Fibroblast of lung (primary cell): ENCODE measurements at regions not wholly inside any gene's neighbourhood (a gene's known extent, or its start where the extent isn't known, plus 50 kb on each side); places are given as distances from the start of the nearest gene placed in this dataset.

Experiments used
- DNase-seq, 2 donors: peaks; one replicate each; pipeline versions ENCODE4 v3.0.0 to v3.0.0-alpha.2; 2010; ENCODE audit warnings: low read depth in 2 of 2
- H2AFZ ChIP-seq: 2 replicates; pipeline ENCODE4 v1.5.1; 2012; ENCODE audit warnings: low read length, control low read depth, inconsistent platforms
- H3K27ac ChIP-seq: 2 replicates; pipeline ENCODE4 v1.5.1; 2011; ENCODE audit warnings: low read length, control low read depth; ENCODE audit not compliant: insufficient read depth
- H3K27me3 ChIP-seq: 2 replicates; pipeline ENCODE4 v1.5.1; 2011; ENCODE audit warnings: mild to moderate bottlenecking, low read length; ENCODE audit not compliant: control insufficient read depth, insufficient read depth
- H3K36me3 ChIP-seq: 2 replicates; pipeline ENCODE4 v1.5.1; 2011; ENCODE audit warnings: low read length; ENCODE audit not compliant: control insufficient read depth, insufficient read depth
- H3K4me1 ChIP-seq: 2 replicates; pipeline ENCODE4 v1.5.1; 2011; ENCODE audit warnings: low read length; ENCODE audit not compliant: control insufficient read depth, insufficient read depth; ENCODE audit errors: extremely low read depth
- H3K4me2 ChIP-seq: 2 replicates; pipeline ENCODE4 v1.5.1; 2011; ENCODE audit warnings: low read length, control low read depth; ENCODE audit not compliant: insufficient read depth; ENCODE audit errors: extremely low read depth
- H3K4me3 ChIP-seq, 4 experiments: fragments of 200-600 bp in 1 of 4; sonication (generic) in 1 of 4; replicated peaks in 1 of 4; 2 replicates each; pipeline ENCODE4 v1.5.1; 2011 to 2016; ENCODE audit warnings: low read length in 4 of 4, low read depth in 3 of 4, mild to moderate bottlenecking in 3 of 4, control low read depth in 2 of 4, inconsistent platforms in 1 of 4, mixed read lengths in 1 of 4; ENCODE audit not compliant: insufficient read depth in 1 of 4; ENCODE audit errors: control extremely low read depth in 1 of 4
- H3K79me2 ChIP-seq: 2 replicates; pipeline ENCODE4 v1.5.1; 2012; ENCODE audit warnings: mild to moderate bottlenecking, low read length, inconsistent platforms; ENCODE audit not compliant: control insufficient read depth, insufficient read depth
- H3K9ac ChIP-seq: 2 replicates; pipeline ENCODE4 v1.5.1; 2011; ENCODE audit warnings: mild to moderate bottlenecking, low read length, control low read depth; ENCODE audit not compliant: insufficient read depth
- H3K9me3 ChIP-seq: 2 replicates; pipeline ENCODE4 v1.5.1; 2012; ENCODE audit warnings: low read depth, low read length; ENCODE audit not compliant: control insufficient read depth, insufficient read depth
- H4K20me1 ChIP-seq: 2 replicates; pipeline ENCODE4 v1.5.1; 2011; ENCODE audit warnings: low read length; ENCODE audit not compliant: control insufficient read depth, insufficient read depth; ENCODE audit errors: extremely low read depth
- EZH2 ChIP-seq: IDR thresholded peaks from 2 replicates; pipeline ENCODE4 v1.5.1; 2012; ENCODE audit warnings: low read length, control low read depth, mild to moderate bottlenecking; ENCODE audit errors: missing control alignments
- TF ChIP-seq, protein P1 (sequence below), 2 donors: IDR thresholded peaks in 1 of 2; conservative IDR thresholded peaks in 1 of 2; 1 replicate in 1 of 2; 2 replicates in 1 of 2; pipeline ENCODE4 v1.5.1; 2011 to 2012; ENCODE audit warnings: low read length in 2 of 2, control low read depth in 1 of 2, inconsistent platforms in 1 of 2, low read depth in 1 of 2, mild to moderate bottlenecking in 1 of 2

DNA sequence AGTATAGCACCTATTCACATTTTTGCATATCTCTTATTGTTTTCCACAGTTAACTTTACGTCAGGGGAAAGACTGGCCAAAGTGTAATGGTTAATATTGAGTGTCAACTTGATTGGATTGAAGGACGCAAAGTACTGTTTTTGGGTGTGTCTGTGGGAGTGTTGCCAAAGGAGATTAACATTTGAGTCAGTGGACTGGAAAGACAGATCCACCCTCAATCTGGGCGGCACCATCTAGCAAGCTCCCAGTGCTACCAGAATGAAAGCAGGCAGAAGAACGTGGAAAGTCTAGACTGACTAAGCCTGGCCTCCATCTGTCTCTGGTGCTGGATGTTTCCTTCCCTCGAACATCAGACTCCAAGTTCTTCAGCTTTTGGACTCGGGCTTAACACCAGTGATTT is 1900.7 kb upstream of the RAG2 start:
- no peak overlapping the region for H3K4me2 ChIP-seq
- no peaks in the 10 kb centered on the region for H4K20me1 ChIP-seq
- H3K27ac ChIP-seq: no peak overlapping the region
- H3K4me1 ChIP-seq: no peaks in the 10 kb centered on the region
- H3K9me3 ChIP-seq: no peaks in the 10 kb centered on the region
- H3K79me2 ChIP-seq: no peaks in the 10 kb centered on the region
- H3K4me3 ChIP-seq: no peak overlapping the region
- no peaks in the 10 kb centered on the region for H3K36me3 ChIP-seq
- DNase-seq: no peak
- no peak overlapping the region for H3K9ac ChIP-seq
- TF ChIP-seq, protein P1, sequence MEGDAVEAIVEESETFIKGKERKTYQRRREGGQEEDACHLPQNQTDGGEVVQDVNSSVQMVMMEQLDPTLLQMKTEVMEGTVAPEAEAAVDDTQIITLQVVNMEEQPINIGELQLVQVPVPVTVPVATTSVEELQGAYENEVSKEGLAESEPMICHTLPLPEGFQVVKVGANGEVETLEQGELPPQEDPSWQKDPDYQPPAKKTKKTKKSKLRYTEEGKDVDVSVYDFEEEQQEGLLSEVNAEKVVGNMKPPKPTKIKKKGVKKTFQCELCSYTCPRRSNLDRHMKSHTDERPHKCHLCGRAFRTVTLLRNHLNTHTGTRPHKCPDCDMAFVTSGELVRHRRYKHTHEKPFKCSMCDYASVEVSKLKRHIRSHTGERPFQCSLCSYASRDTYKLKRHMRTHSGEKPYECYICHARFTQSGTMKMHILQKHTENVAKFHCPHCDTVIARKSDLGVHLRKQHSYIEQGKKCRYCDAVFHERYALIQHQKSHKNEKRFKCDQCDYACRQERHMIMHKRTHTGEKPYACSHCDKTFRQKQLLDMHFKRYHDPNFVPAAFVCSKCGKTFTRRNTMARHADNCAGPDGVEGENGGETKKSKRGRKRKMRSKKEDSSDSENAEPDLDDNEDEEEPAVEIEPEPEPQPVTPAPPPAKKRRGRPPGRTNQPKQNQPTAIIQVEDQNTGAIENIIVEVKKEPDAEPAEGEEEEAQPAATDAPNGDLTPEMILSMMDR (conservative IDR thresholded peaks at IDR 0.05 in 1 of 2, IDR thresholded peaks at IDR 0.05 in 1 of 2; ENCODE audit: low read depth in 1 of 2, low read length in 2 of 2): no peak
- TF ChIP-seq EZH2: no peak
- H3K27me3 ChIP-seq: no peaks in the 10 kb centered on the region
- H2AFZ ChIP-seq: no peak overlapping the region

DNA sequence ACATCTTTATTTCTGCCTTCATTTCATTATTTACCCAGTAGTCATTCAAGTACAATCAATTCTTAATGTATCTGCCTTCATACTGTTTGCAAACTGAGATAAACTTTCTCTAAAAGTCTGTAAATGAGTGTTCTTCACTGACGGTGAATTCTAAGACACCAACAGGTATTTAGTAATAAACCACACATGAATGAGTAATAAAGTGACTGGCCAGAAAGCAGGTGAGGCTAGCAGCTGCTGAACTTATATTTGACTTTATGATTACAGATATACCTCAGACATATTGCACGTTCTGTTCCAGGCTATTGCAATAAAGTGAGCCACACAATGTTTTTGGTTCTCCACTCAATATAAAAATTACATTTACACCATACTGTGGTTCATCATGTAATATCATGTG is 1894.0 kb upstream of the RAG2 start:
- H3K27me3 ChIP-seq: no peaks in the 10 kb centered on the region
- H3K4me1 ChIP-seq: no peaks in the 10 kb centered on the region
- H4K20me1 ChIP-seq: no peaks in the 10 kb centered on the region
- DNase-seq: no peak
- no peaks in the 10 kb centered on the region for H3K36me3 ChIP-seq
- no peak for TF ChIP-seq EZH2
- TF ChIP-seq, protein P1 (conservative IDR thresholded peaks at IDR 0.05 in 1 of 2, IDR thresholded peaks at IDR 0.05 in 1 of 2; ENCODE audit: low read depth in 1 of 2, low read length in 2 of 2): no peak
- no peak overlapping the region for H2AFZ ChIP-seq
- no peaks in the 10 kb centered on the region for H3K9me3 ChIP-seq
- no peak overlapping the region for H3K27ac ChIP-seq
- no peak overlapping the region for H3K4me3 ChIP-seq
- H3K9ac ChIP-seq: no peak overlapping the region
- no peak overlapping the region for H3K4me2 ChIP-seq
- no peaks in the 10 kb centered on the region for H3K79me2 ChIP-seq

GRCh38 chr11:38481391-38481790 is 1883.4 kb upstream of the RAG2 start:
- Histone ChIP-seq H4K20me1 (no peaks in the 10 kb centered on the region), H2AFZ (no peak overlapping the region), H3K4me1 (no peaks in the 10 kb centered on the region), H3K27me3 (no peaks in the 10 kb centered on the region), H3K4me3 (no peak overlapping the region), H3K9me3 (no peaks in the 10 kb centered on the region), H3K27ac (no peak overlapping the region), H3K9ac (no peak overlapping the region), H3K36me3 (no peaks in the 10 kb centered on the region), H3K4me2 (no peak overlapping the region), H3K79me2 (no peaks in the 10 kb centered on the region)
- TF ChIP-seq, protein P1 (conservative IDR thresholded peaks at IDR 0.05 in 1 of 2, IDR thresholded peaks at IDR 0.05 in 1 of 2; ENCODE audit: low read depth in 1 of 2, low read length in 2 of 2): no peak
- no peak for TF ChIP-seq EZH2
- DNase-seq: no peak
